ENCODE measurements at regions not wholly inside any gene's neighbourhood (a gene's known extent, or its start where the extent isn't known, plus 50 kb on each side); places are given as distances from the start of the nearest gene placed in this dataset.
"Not testable (repeated sequence)": the region's sequence is repeated elsewhere in the genome, so short reads cannot be mapped to it uniquely, and the experiment has no call there.

GRCh38 chr1:238648751-238649150 is 737.6 kb upstream of the CHRM3 start:
- no peak for DNase-seq (ENCODE audit: low spot score)

GRCh38 chr1:238648296-238648695 is 738.1 kb upstream of the CHRM3 start:
- DNase-seq (ENCODE audit: low spot score), result no peak

GRCh38 chr1:238647877-238648276 is 738.5 kb upstream of the CHRM3 start:
- DNase-seq (ENCODE audit: low spot score), result peak; percentile 3

GRCh38 chr1:238642231-238642630 is 744.1 kb upstream of the CHRM3 start:
- DNase-seq (ENCODE audit: low spot score), result no peak

- no peak for DNase-seq (ENCODE audit: low spot score)
Observed at GRCh38 chr1:238639861-238640260, 746.5 kb upstream of the CHRM3 start.

GRCh38 chr1:238628110-238628509 is 737.4 kb upstream of the ZP4 start:
- DNase-seq (ENCODE audit: low spot score), result no peak

- DNase-seq (ENCODE audit: low spot score), result no peak
Observed at GRCh38 chr1:238624776-238625175, 734.1 kb upstream of the ZP4 start.

GRCh38 chr1:238621405-238621804 is 730.7 kb upstream of the ZP4 start:
- DNase-seq (ENCODE audit: low spot score), result no peak

- DNase-seq (ENCODE audit: low spot score), result no peak
Observed at GRCh38 chr1:238619652-238620051, 728.9 kb upstream of the ZP4 start.

GRCh38 chr1:238611406-238611805 is 720.7 kb upstream of the ZP4 start:
- DNase-seq (ENCODE audit: low spot score), result no peak

GRCh38 chr1:238608144-238608543 is 717.4 kb upstream of the ZP4 start:
- DNase-seq (ENCODE audit: low spot score), result no peak

- no peak for DNase-seq (ENCODE audit: low spot score)
Observed at GRCh38 chr1:238606896-238607295, 716.2 kb upstream of the ZP4 start.

GRCh38 chr1:238606457-238606856 is 715.7 kb upstream of the ZP4 start:
- DNase-seq (ENCODE audit: low spot score), result no peak

GRCh38 chr1:238604357-238604756 is 713.6 kb upstream of the ZP4 start:
- DNase-seq (ENCODE audit: low spot score), result no peak

GRCh38 chr1:238601604-238602003 is 710.9 kb upstream of the ZP4 start:
- not testable (repeated sequence) for DNase-seq (ENCODE audit: low spot score)

- DNase-seq (ENCODE audit: low spot score), result no peak
Observed at GRCh38 chr1:238596703-238597102, 706.0 kb upstream of the ZP4 start.

GRCh38 chr1:238592621-238593020 is 701.9 kb upstream of the ZP4 start:
- DNase-seq (ENCODE audit: low spot score), result no peak

- DNase-seq (ENCODE audit: low spot score), result no peak
Observed at GRCh38 chr1:238589843-238590435, 699.2 kb upstream of the ZP4 start.

GRCh38 chr1:238582816-238583215 is 692.1 kb upstream of the ZP4 start:
- no peak for DNase-seq (ENCODE audit: low spot score)

- DNase-seq (ENCODE audit: low spot score), result no peak
Observed at GRCh38 chr1:238581332-238581731, 690.6 kb upstream of the ZP4 start.

- no peak for DNase-seq (ENCODE audit: low spot score)
Observed at GRCh38 chr1:238568735-238569134, 678.0 kb upstream of the ZP4 start.

GRCh38 chr1:238562341-238562740 is 671.6 kb upstream of the ZP4 start:
- no peak for DNase-seq (ENCODE audit: low spot score)

GRCh38 chr1:238558746-238559145 is 668.0 kb upstream of the ZP4 start:
- DNase-seq (ENCODE audit: low spot score), result no peak

- no peak for DNase-seq (ENCODE audit: low spot score)
Observed at GRCh38 chr1:238558156-238558555, 667.4 kb upstream of the ZP4 start.

GRCh38 chr1:238552271-238552670 is 661.5 kb upstream of the ZP4 start:
- DNase-seq (ENCODE audit: low spot score), result no peak

Data from GM03348 (cell line).